Activated T-cell treated with anti-CD3 and anti-CD28 coated beads, Interleukin-2, amount 50 U/mL, for 72 hours (primary cell): ENCODE measurements at regions not wholly inside any gene's neighbourhood (a gene's known extent, or its start where the extent isn't known, plus 50 kb on each side); places are given as distances from the start of the nearest gene placed in this dataset.
"Not testable (repeated sequence)": the region's sequence is repeated elsewhere in the genome, so short reads cannot be mapped to it uniquely, and the experiment has no call there.

Source experiments
- ATAC-seq, 2 donors: fragments of 150-1000 bp; cut with Tn5 transposase; replicated peaks in 1 of 2; 2 replicates each; pipeline ENCODE4 v1.10.0; 2021; ENCODE audit warnings: moderate library complexity in 2 of 2, mild to moderate bottlenecking in 1 of 2
- DNase-seq, 2 donors: peaks; one replicate each; pipeline ENCODE4 v3.0.0; 2021 to 2022; ENCODE audit warnings: mixed read lengths in 1 of 2
- H3K27ac Mint-ChIP-seq: one replicate; pipeline ENCODE4 v1.8.0; 2022; ENCODE audit warnings: mild to moderate bottlenecking, moderate library complexity, mixed read lengths
- H3K27me3 Mint-ChIP-seq: one replicate; pipeline ENCODE4 v1.8.0; 2022; ENCODE audit warnings: low read depth, mixed read lengths
- H3K36me3 Mint-ChIP-seq, 2 donors: one replicate each; pipeline ENCODE4 v1.8.0; 2022; ENCODE audit warnings: mixed read lengths in 2 of 2, mild to moderate bottlenecking in 1 of 2; ENCODE audit not compliant: insufficient read depth in 2 of 2
- H3K4me1 Mint-ChIP-seq: one replicate; pipeline ENCODE4 v1.8.0; 2022; ENCODE audit warnings: low read depth, mixed read lengths
- H3K4me3 Mint-ChIP-seq, 2 donors: one replicate each; pipeline ENCODE4 v1.8.0; 2022; ENCODE audit warnings: mild to moderate bottlenecking in 2 of 2, mixed read lengths in 2 of 2, moderate library complexity in 2 of 2
- H3K9me3 Mint-ChIP-seq, 2 donors: one replicate each; pipeline ENCODE4 v1.8.0; 2022; ENCODE audit warnings: mixed read lengths in 2 of 2

- ATAC-seq (no peak), DNase-seq (no peak)
- Mint-ChIP-seq H3K27ac (no peak overlapping the region), H3K4me1 (no peaks in the 10 kb centered on the region), H3K9me3 (no peaks in the 10 kb centered on the region), H3K27me3 (no peaks in the 10 kb centered on the region), H3K4me3 (no peak overlapping the region), H3K36me3 (no peaks in the 10 kb centered on the region)
Observed at GRCh38 chr16:73404001-73404400, 356.1 kb upstream of the ZFHX3 start.

- H3K36me3 Mint-ChIP-seq: no peaks in the 10 kb centered on the region
- no peaks in the 10 kb centered on the region for H3K27me3 Mint-ChIP-seq
- ATAC-seq (no peak), DNase-seq (no peak)
- no peaks in the 10 kb centered on the region for H3K9me3 Mint-ChIP-seq
- no peaks in the 10 kb centered on the region for H3K4me1 Mint-ChIP-seq
- no peak overlapping the region for H3K27ac Mint-ChIP-seq
- no peak overlapping the region for H3K4me3 Mint-ChIP-seq
Observed at GRCh38 chr16:73403291-73403690, 355.4 kb upstream of the ZFHX3 start.

GRCh38 chr16:73400951-73401350, 353.0 kb upstream of the ZFHX3 start:
- Mint-ChIP-seq H3K27me3 (no peaks in the 10 kb centered on the region), H3K4me3 (no peak overlapping the region), H3K36me3 (no peaks in the 10 kb centered on the region), H3K27ac (no peak overlapping the region), H3K4me1 (no peaks in the 10 kb centered on the region), H3K9me3 (peaks cover 0 to 2% of the 10 kb centered on the region in 2 donors)
- DNase-seq (no peak), ATAC-seq (no peak)

GRCh38 chr16:73399997-73400396, 352.1 kb upstream of the ZFHX3 start:
- no peaks in the 10 kb centered on the region for H3K27me3 Mint-ChIP-seq
- ATAC-seq: no peak
- no peak overlapping the region for H3K4me3 Mint-ChIP-seq
- H3K4me1 Mint-ChIP-seq: no peaks in the 10 kb centered on the region
- peaks cover 0 to 2% of the 10 kb centered on the region in 2 donors for H3K9me3 Mint-ChIP-seq
- H3K36me3 Mint-ChIP-seq: no peaks in the 10 kb centered on the region
- H3K27ac Mint-ChIP-seq: no peak overlapping the region
- DNase-seq: no peak

GRCh38 chr16:73399486-73399885, 351.6 kb upstream of the ZFHX3 start:
- no peaks in the 10 kb centered on the region for H3K36me3 Mint-ChIP-seq
- peaks cover 0 to 2% of the 10 kb centered on the region in 2 donors for H3K9me3 Mint-ChIP-seq
- H3K27me3 Mint-ChIP-seq: no peaks in the 10 kb centered on the region
- no peaks in the 10 kb centered on the region for H3K4me1 Mint-ChIP-seq
- no peak overlapping the region for H3K4me3 Mint-ChIP-seq
- H3K27ac Mint-ChIP-seq: no peak overlapping the region
- no peak for DNase-seq
- ATAC-seq: no peak

GRCh38 chr16:73398604-73399003, 350.7 kb upstream of the ZFHX3 start:
- H3K27ac Mint-ChIP-seq, H3K4me3 Mint-ChIP-seq, ATAC-seq, H3K4me1 Mint-ChIP-seq, DNase-seq, H3K9me3 Mint-ChIP-seq, H3K36me3 Mint-ChIP-seq, H3K27me3 Mint-ChIP-seq: not testable (repeated sequence)

- Mint-ChIP-seq H3K4me1 (no peaks in the 10 kb centered on the region), H3K36me3 (no peaks in the 10 kb centered on the region), H3K27ac (no peak overlapping the region), H3K9me3 (peaks cover 0 to 2% of the 10 kb centered on the region in 2 donors), H3K27me3 (no peaks in the 10 kb centered on the region), H3K4me3 (no peak overlapping the region)
- ATAC-seq (no peak), DNase-seq (no peak)
Observed at GRCh38 chr16:73396556-73396955, 348.6 kb upstream of the ZFHX3 start.

GRCh38 chr16:73390936-73391335, 343.0 kb upstream of the ZFHX3 start:
- Mint-ChIP-seq H3K27me3 (no peaks in the 10 kb centered on the region), H3K4me1 (no peaks in the 10 kb centered on the region), H3K36me3 (no peaks in the 10 kb centered on the region), H3K9me3 (no peaks in the 10 kb centered on the region), H3K4me3 (no peak overlapping the region), H3K27ac (no peak overlapping the region)
- DNase-seq (no peak), ATAC-seq (no peak)

- Mint-ChIP-seq H3K36me3 (no peaks in the 10 kb centered on the region), H3K27ac (no peak overlapping the region)
- no peak for DNase-seq
Observed at GRCh38 chr16:73390491-73390890, 342.6 kb upstream of the ZFHX3 start.

GRCh38 chr16:73389085-73389484, 341.2 kb upstream of the ZFHX3 start:
- no peak for DNase-seq
- Mint-ChIP-seq H3K4me1 (no peaks in the 10 kb centered on the region), H3K36me3 (no peaks in the 10 kb centered on the region), H3K27me3 (no peaks in the 10 kb centered on the region), H3K9me3 (no peaks in the 10 kb centered on the region), H3K27ac (no peak overlapping the region), H3K4me3 (no peak overlapping the region)
- ATAC-seq: no peak

More at GRCh38 chr16:73390491-73390890, 342.6 kb upstream of the ZFHX3 start:
- Mint-ChIP-seq H3K4me3 (no peak overlapping the region), H3K9me3 (no peaks in the 10 kb centered on the region), H3K4me1 (no peaks in the 10 kb centered on the region), H3K27me3 (no peaks in the 10 kb centered on the region)
- ATAC-seq: no peak

GRCh38 chr16:73387979-73388378, 340.1 kb upstream of the ZFHX3 start:
- H3K27me3 Mint-ChIP-seq: no peaks in the 10 kb centered on the region
- H3K4me1 Mint-ChIP-seq: no peaks in the 10 kb centered on the region
- no peaks in the 10 kb centered on the region for H3K9me3 Mint-ChIP-seq
- no peak overlapping the region for H3K27ac Mint-ChIP-seq
- ATAC-seq (no peak), DNase-seq (no peak)
- H3K36me3 Mint-ChIP-seq: no peaks in the 10 kb centered on the region
- H3K4me3 Mint-ChIP-seq: no peak overlapping the region

- H3K4me3 Mint-ChIP-seq: no peak overlapping the region
- no peaks in the 10 kb centered on the region for H3K4me1 Mint-ChIP-seq
- DNase-seq (no peak), ATAC-seq (no peak)
- no peak overlapping the region for H3K27ac Mint-ChIP-seq
- H3K36me3 Mint-ChIP-seq: no peaks in the 10 kb centered on the region
- no peaks in the 10 kb centered on the region for H3K9me3 Mint-ChIP-seq
- no peaks in the 10 kb centered on the region for H3K27me3 Mint-ChIP-seq
Observed at GRCh38 chr16:73385696-73386095, 337.8 kb upstream of the ZFHX3 start.

- no peak for ATAC-seq
Observed at GRCh38 chr16:73384506-73385089, 336.7 kb upstream of the ZFHX3 start.

GRCh38 chr16:73383988-73384365, 336.0 kb upstream of the ZFHX3 start:
- Mint-ChIP-seq H3K27ac (no peak overlapping the region), H3K4me3 (no peak overlapping the region), H3K9me3 (no peaks in the 10 kb centered on the region), H3K4me1 (no peaks in the 10 kb centered on the region), H3K27me3 (no peaks in the 10 kb centered on the region), H3K36me3 (no peaks in the 10 kb centered on the region)
- DNase-seq: no peak
- no peak for ATAC-seq

More at GRCh38 chr16:73384506-73385089, 336.7 kb upstream of the ZFHX3 start:
- Mint-ChIP-seq H3K36me3 (no peaks in the 10 kb centered on the region), H3K27me3 (no peaks in the 10 kb centered on the region), H3K9me3 (no peaks in the 10 kb centered on the region), H3K4me3 (no peak overlapping the region), H3K4me1 (no peaks in the 10 kb centered on the region), H3K27ac (no peak overlapping the region)
- DNase-seq: no peak
